GM18909 (cell line): ENCODE measurements at regions not wholly inside any gene's neighbourhood (a gene's known extent, or its start where the extent isn't known, plus 50 kb on each side); places are given as distances from the start of the nearest gene placed in this dataset.
A peak's percentile ranks its signal among the peaks of the same experiment; 100 is the strongest.

Experiments used
- ATAC-seq: cut with Tn5 transposase; IDR thresholded peaks from one replicate; pipeline ENCODE4 v1.9.1; 2021; ENCODE audit warnings: mild to moderate bottlenecking; ENCODE audit not compliant: unreplicated experiment, poor library complexity

- no peak for ATAC-seq
Measured at GRCh38 chr2:195031411-195031810, 625.6 kb upstream of the SLC39A10 start.

- ATAC-seq: peak; percentile 39
Measured at GRCh38 chr2:195029804-195030654, 627.0 kb upstream of the SLC39A10 start.

GRCh38 chr2:195027947-195028346, 629.1 kb upstream of the SLC39A10 start:
- ATAC-seq: no peak

DNA sequence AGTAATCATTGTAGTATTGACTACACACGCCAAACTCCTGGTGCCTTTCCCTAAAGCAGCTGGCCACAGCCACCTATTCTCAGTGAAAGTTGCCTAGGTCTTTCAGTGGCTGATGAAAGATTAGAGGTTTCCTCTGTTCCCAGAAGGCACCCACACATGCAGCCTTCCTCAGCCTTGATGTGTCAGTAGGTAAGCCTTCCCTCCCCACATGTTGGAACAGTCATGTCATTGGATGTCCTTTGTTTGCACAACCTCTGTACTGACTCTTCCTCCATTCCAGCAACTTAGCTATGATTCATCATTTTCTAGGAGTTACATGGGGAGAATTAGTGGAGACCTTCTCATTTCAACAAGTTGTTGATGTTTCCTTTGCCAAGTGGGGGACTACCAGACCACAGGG, 630.8 kb upstream of the SLC39A10 start:
- no peak for ATAC-seq

GRCh38 chr2:195022508-195022830, 634.6 kb upstream of the SLC39A10 start:
- ATAC-seq: peak; percentile 2

- ATAC-seq: peak; percentile 83
Measured at GRCh38 chr2:195021711-195022507, 635.1 kb upstream of the SLC39A10 start.

- ATAC-seq: no peak
Measured at GRCh38 chr2:195018462-195018861, 638.6 kb upstream of the SLC39A10 start.

DNA sequence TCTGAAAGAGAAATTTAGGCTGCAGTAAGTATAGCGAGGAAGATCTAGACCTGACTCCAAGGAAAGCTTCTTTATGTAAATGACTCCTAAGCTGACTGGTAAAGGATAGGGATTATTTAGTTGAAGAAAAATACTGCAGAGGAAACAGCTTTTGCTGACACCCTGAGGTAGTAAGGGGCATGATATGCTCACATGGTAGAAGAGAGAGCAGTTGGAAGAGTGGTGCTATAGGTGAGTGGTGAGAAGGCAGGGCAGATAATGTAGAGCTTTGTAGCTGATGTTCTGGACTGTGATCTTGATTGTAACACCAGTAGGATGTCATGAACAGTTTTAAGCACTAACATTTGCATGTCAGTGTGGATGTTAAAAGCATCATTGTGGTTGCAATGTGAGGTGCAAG, 639.1 kb upstream of the SLC39A10 start:
- ATAC-seq: no peak

DNA sequence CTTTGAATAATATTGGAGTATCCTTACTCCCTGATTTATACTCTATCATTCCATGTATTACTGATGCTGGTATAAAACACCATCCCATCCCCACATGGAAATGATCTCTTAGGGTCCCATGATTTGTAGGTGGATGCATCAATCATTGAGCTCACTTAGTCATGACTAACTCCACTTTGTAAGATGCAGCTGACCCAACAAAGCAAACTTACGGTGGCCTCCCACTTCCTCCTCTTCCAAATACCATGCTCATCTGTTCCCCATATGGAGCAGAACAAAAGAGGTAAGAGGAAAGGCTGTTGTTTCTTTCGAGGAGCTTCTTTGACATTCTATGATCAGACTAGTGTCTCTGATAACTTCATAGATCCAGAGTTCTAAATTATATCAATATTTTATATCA, 640.2 kb upstream of the SLC39A10 start:
- ATAC-seq: no peak

DNA sequence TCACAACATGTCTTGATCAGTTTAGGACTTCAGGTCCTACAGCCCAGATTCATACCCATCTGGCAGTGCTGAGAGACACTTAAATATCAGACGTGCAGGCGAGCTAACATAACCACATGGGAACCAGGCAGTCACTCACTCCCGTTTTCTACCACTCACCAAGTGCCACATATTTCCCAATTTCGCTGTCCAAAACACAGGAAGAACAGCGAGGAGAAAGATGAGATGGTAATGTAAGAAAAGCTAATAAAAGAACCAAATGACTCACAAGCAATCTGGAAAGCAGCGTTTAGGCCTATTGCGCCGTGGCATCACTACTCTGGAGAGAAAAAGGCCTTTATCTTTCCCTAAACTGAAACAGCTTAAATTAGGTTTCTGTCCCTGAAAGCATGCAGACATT, 647.8 kb upstream of the SLC39A10 start:
- no peak for ATAC-seq

- no peak for ATAC-seq
Measured at GRCh38 chr2:195006856-195007255, 650.2 kb upstream of the SLC39A10 start.

- ATAC-seq: no peak
Measured at GRCh38 chr2:195003881-195004471, 653.0 kb upstream of the SLC39A10 start.

DNA sequence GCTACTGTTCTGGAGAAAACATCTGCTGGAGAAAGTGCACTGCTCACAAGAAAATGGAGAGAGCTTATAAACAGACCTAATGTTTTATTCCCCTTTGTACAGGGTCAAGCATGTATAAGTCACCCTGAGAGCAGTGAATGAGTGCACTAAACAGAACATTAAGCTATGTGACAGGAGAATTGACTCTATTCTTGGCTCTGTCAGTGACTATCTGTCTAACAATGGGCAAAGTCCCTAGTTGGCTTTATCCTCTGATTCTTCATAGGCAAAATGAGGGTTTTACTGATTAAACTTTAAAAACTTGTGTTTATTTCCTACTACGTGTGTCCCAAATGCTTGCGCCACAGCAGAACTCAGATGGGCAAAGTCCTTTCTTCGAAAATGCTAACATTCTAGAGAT, 655.1 kb upstream of the SLC39A10 start:
- ATAC-seq: no peak

DNA sequence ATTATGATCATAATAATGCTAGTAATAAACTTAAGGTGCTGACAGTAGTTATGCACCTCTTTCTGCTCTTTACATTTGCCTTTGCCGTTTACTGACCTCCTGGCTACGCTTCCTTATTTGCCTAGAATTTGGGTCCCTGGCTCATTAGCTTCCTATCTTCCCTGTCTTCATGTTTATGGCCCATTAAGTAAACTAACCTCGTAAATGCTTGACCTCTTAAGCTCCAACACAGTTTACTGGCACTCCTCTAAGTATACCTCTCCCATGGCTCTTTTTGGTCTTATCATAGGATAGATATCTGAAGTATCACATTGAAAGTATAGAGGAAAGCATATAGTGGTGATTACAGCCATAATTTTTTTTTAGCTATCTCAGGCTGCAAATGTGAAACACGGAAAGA, 657.3 kb upstream of the SLC39A10 start:
- ATAC-seq: no peak

GRCh38 chr2:194992648-194993047, 664.4 kb upstream of the SLC39A10 start:
- ATAC-seq: no peak

DNA sequence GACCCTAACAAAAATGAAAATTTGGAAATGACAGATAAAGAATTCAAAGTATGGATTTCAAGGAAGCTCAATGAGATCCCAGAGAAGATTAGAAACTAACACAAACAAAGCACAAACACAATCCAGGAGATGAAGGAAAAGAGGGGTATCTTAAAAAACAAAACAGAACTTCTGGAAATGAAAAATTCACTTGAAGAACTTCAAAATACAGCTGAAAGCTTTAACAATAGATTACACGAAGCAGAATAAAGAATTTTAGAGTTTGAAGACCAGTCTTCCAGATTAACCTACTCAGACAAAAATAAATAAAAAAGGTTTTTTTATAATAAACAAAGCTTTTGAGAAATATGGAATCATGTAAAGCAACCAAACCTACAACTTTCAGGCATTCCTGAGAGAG, 671.8 kb upstream of the SLC39A10 start:
- no peak for ATAC-seq

GRCh38 chr2:194962254-194962653, 694.8 kb upstream of the SLC39A10 start:
- no peak for ATAC-seq

DNA sequence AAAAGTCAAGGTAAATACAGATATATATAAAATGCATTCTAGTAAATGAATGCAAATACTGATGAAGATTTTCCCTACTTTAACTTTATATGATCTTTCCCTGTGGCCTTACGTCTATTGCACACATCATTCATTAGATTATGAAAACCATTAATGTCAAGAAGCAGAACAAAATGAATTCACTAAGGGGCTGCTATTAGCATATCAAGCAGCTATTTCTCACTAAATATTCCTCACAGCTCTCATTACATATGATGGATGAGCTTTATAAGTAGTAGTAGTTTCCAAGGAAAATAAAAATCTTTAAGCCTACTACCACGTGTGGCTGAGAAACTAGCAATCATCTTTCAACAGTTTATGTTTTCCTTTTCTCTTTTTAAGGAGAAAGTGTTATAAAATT, 702.8 kb upstream of the SLC39A10 start:
- ATAC-seq: no peak

DNA sequence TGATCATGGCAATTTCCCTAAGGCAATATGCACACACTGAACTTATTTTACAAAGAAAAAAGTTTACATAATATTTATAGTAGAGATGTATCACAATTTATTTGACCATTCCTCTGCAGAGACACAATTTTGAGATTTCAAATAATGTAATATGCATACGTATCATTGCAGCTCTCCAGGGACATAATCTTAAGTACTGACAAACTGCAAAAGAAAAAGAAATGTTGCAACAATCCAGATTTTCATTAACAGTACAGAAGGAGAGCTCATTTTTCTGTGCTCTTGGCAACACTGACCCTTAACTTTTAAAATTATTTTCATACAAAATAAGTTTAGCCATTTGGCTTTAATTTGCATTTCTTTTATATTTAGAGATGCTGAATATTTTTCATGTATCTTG, 710.2 kb upstream of the SLC39A10 start:
- ATAC-seq: no peak

DNA sequence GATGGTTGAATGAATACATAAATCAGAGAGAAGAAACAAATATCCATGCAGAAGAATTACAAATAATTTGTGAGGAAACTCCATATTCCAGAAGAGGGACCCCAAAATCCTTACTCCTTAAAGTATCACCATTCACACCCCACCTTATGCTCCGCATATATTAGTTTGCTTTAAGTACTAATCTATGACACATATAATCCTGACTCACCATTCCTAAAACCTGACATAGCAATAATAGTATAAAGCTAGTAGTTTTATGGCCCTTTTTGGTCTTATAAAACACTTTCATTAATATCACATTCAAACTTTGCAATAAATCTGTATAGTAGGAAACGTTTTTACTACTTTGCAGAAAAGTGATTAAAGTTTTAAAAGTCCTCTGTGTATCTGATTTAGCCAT, 719.0 kb upstream of the SLC39A10 start:
- ATAC-seq: no peak

- no peak for ATAC-seq
Measured at GRCh38 chr2:194927489-194927888, 729.5 kb upstream of the SLC39A10 start.
